VCaP (cell line): ENCODE measurements at regions not wholly inside any gene's neighbourhood (a gene's known extent, or its start where the extent isn't known, plus 50 kb on each side); places are given as distances from the start of the nearest gene placed in this dataset.

ENCODE experiments used
- H3K27ac ChIP-seq: fragments of 450-650 bp; 2 replicates; pipeline ENCODE4 v1.5.1; 2017
- TF ChIP-seq, protein P1 (sequence below): fragments of 450-650 bp; conservative IDR thresholded peaks from 2 replicates; pipeline ENCODE4 v1.5.1; 2017; ENCODE audit warnings: mild to moderate bottlenecking, moderate library complexity

DNA sequence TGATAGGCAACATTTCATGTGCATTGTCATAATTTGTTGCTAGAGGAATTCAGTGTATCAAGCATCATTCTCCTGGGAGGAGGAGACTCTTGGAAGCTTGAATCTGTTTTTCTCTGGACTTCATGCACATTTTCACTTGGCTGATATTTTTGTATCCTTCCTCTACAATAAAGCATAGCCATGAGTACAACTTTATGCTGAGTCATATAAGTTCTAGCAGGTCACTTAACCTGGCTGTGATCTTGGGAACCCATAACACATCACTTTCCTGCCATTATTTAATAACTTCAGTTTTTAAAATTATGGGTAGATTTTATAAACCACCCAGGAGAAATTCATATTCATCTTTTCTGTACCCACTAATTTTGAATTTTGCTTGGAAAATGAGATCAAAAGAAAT lies 203.0 kb upstream of the CD96 start:
- TF ChIP-seq, protein P1, sequence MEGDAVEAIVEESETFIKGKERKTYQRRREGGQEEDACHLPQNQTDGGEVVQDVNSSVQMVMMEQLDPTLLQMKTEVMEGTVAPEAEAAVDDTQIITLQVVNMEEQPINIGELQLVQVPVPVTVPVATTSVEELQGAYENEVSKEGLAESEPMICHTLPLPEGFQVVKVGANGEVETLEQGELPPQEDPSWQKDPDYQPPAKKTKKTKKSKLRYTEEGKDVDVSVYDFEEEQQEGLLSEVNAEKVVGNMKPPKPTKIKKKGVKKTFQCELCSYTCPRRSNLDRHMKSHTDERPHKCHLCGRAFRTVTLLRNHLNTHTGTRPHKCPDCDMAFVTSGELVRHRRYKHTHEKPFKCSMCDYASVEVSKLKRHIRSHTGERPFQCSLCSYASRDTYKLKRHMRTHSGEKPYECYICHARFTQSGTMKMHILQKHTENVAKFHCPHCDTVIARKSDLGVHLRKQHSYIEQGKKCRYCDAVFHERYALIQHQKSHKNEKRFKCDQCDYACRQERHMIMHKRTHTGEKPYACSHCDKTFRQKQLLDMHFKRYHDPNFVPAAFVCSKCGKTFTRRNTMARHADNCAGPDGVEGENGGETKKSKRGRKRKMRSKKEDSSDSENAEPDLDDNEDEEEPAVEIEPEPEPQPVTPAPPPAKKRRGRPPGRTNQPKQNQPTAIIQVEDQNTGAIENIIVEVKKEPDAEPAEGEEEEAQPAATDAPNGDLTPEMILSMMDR = no peak
- H3K27ac ChIP-seq = no peak overlapping the region

DNA sequence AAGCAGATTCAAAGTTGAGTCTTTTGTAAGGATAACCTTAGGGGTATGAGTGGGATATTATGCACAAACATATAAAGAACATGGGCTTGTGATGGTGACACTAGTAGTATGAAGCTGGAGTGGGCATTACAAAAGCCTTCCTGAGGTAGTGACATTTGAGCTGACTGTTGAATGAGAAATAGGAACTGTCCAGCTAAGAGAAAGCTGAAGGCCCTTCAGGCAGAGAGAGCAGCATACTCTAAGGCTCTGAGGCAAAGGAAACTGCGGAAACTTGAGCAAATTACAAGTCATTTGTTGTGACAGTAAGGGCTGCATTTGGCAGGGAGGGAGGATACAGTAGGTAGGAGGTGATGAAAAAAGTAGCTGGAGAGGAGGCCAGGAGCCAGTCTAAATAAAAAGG lies 190.7 kb upstream of the CD96 start:
- TF ChIP-seq, protein P1 = no peak
- no peak overlapping the region for H3K27ac ChIP-seq

DNA sequence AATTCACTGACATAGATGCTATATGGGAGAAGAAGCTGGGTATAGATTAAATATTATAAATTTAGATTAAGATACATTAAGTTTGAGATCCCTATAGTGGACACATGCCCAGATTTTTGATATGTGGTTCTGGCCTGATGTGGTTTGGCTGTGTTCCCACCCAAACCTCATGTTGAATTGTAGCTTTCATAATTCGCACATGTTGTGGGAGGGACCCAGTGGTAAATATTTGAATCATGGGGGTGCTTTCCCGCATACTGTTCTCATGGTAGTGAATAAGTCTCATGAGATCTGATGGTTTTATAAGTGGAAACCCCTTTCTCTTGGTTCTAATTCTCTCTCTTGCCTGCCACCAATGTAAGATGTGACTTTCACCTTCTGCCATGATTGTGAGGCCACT lies 189.4 kb upstream of the CD96 start:
- no peak overlapping the region for H3K27ac ChIP-seq
- TF ChIP-seq, protein P1 = no peak

DNA sequence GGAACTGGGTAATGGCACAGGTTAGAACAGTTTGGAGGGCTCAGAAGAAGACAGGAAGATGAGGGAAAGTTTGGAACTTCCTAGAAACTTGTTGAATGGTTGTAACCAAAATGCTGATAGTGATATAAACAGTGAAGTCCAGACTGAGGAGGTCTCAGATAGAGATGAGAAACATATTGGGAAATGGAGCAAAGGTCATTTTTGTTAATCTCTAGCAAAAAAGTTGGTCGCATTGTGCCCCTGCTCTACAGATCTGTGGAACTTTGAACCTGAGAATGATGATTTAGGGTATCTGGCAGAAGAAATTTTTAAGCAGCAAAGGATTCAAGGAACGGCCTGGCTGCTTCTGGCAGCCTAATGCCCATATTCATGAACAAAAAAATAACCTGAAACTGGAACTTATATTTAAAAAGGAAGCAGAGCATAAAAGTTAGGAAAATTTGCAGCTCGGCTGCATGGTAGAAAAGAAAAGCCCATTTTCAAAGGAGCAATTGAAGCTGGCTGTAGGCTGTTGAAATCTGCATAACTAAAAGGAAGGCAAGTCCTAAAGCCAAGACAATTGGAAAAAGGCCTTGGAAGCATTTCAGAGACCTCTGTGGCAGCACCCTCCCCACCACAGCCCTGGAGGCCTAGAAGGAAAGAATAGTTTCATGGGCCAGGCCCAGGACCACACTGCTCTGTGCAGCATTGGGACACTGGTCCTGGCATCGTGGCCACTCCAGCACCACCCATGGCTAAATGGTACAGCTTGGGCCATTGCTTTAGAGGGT lies 182.6 kb upstream of the CD96 start:
- no peak overlapping the region for H3K27ac ChIP-seq
- TF ChIP-seq, protein P1 = no peak

DNA sequence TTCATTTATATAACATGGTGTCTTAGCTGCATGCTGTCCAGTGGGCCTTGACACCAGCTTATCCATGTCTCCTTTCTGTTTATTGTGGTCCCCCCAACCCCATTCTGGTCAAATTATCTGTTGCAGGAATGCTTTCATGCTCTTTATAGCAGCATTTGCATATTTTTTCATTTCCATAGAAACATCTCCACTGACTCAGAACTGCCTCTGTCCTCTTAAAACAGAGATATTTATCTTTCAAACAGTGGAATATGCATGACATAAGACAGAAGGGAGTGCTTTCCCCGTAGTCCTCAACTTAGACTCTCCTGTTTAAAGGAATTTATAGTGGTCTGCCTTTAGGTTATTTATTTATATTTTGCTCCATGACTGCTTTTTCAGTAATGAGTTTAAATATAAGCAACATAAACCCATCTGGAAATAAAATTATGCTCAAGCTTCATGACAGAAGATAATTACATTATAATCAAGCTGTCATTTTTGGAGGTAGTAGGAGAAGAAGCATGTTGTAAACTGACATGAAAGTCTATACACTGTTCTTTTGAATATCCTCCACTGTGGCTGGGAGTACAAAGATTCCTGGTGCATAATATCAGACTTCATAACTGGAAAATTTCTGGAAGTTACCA lies 179.5 kb upstream of the CD96 start:
- TF ChIP-seq, protein P1 = no peak
- no peak overlapping the region for H3K27ac ChIP-seq

DNA sequence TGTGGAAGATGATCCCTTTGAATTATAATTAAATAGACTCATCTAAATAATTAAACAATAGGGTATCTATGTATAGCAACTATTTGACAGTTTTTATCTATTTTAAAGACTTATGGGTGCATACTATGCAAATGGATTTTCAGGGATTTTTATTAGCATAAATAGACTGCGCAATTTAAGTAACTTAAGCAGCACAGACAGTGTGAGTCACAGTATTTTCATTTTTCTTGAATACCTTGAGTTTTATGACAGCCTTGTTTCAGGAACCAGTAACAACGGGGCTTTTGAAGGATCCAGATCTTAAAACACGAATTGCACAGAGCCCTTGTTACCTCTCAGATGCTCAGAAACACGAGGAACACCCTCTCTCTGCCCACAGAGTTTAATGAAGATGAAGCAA lies 175.5 kb upstream of the CD96 start:
- TF ChIP-seq, protein P1 = no peak
- no peak overlapping the region for H3K27ac ChIP-seq

DNA sequence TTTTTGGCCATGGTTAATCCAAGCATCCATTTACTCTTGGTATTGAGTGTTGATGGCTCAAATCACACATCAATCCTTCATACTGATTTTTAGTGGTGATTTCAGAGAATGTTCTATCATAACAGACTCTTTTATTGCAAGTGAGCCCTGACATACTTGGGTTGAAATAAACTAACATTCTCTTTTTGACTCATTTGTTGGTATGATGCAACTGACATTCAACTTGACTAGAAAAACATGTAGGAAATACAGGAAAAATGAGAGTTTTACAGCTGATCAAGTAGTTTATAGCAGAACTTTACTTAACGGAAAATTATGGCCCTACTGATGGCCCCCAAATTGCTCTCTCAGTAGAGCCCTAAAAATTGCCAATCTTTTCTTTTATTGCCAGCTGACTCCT lies 173.9 kb upstream of the CD96 start:
- TF ChIP-seq, protein P1 = no peak
- H3K27ac ChIP-seq = no peak overlapping the region
